GM21576 (cell line): ENCODE measurements at regions not wholly inside any gene's neighbourhood (a gene's known extent, or its start where the extent isn't known, plus 50 kb on each side); places are given as distances from the start of the nearest gene placed in this dataset.

ENCODE experiments used
- ATAC-seq: cut with Tn5 transposase; IDR thresholded peaks from one replicate; pipeline ENCODE4 v1.9.1; 2021; ENCODE audit warnings: mild to moderate bottlenecking, moderate library complexity; ENCODE audit not compliant: unreplicated experiment

DNA sequence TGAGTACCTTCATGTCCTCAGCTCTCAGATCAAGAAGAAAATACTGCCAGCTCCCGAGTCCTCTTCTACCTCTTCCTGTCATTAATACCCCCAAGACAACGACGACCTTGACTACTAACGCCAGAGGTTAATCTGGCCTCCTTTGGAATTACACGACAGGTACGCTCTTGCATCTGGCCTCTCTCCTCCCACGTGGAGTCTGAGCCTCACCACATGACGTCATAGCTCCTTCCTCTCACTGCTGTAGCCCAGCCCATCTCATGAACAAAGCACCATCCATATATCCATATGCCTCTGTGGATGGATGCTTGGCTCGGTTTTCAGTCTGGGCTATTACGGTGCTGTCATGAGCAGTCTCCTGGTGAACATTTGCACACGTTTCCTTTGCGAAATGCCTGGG is 110.2 kb upstream of the TNRC6C start:
- no peak for ATAC-seq

- ATAC-seq = no peak
These were observed 109.3 kb upstream of the TNRC6C start for GRCh38 chr17:77849239-77849638.

DNA sequence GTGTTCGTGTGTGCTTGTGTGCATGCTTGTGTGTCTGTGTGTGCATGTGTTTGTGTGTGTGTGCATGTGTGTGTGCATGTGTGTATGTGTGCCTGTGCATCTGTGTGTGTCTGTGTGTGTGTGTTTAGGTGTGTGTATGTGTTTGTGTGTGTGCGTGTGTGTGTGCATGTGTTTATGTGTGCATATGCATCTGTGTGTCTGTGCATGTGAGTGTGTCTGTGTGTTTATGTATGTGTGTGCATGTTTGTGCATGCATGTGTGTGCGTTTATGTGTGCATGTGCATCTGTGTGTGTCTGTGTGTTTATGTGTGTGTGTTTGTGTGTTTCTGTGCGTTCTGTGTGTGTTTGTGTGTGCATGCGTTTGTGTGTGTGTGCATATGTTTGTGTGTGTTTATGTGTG is 106.6 kb upstream of the TNRC6C start:
- no peak for ATAC-seq

- ATAC-seq = no peak
These were observed 105.8 kb upstream of the TNRC6C start for GRCh38 chr17:77852731-77853130.

GRCh38 chr17:77853191-77853977 is 105.1 kb upstream of the TNRC6C start:
- no peak for ATAC-seq

DNA sequence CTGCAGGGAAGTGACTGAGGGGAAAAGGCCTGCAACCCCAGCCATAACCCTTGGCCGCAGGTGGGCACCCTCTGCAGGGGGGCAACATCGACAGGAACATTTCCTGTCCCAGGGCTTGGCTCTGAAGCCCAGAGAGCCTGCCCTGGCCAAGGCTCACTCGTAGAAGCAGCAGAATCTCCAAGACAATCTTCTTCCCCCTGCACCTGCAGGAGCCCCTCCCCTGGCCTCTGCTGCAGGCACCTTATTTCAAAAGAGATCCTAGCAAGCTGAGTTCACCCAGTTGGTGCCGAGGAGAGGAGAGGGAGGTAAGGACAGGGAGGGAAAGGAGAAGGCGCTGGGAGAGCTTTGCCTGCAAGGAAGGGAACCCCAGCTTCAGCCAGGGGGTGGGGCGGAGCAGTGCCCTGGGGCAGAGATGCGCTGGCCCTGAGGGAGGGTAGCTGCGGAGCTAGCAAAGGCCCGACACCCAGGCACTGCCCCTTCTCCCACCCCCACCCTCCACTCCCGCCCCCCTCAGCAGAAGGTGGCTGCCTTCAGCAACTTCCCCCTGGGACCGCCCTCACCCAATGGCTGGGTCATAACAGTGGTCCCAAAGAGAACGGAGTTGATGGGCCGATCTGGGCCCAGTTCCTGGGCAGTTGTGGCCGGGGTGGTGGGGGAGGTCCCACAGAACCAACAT is 104.3 kb upstream of the TNRC6C start:
- ATAC-seq = no peak

GRCh38 chr17:77854759-77855745 is 103.5 kb upstream of the TNRC6C start:
- no peak for ATAC-seq

DNA sequence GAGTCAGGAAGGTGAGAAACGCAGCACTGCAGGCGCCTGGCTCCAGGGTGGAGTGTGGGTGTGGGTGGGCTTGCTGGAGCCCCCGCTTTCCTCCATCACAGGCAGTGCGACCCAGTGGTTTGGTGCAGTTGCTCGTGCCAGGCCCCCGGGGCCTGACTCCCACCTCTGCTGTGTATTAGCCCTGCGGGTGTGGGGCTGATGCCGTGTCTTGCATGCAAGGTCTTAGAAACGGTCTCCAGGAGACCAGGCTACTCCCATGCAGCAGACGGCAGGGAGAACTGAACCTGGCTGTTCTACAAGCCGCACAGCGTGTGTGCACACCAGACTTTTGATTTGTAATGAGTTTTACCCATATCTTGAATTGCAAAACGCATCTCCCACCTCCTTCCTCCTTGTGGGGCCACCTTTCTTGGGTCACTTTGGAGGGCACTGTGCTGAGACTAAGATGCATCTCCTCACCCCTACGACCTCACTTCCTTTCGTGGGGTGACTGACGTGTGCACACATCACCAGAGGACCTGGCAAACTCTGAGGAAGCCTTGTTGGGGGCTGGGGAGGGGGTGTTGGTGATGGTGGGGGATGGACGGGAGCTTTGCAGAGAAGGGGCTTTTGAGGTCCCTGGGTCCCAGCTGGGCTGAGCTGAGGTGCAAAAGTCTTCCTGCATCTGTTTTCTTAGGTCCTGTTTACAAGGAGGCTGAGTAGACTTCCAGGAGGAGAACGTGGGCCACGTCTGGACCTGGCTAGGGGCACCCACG is 101.8 kb upstream of the TNRC6C start:
- no peak for ATAC-seq

DNA sequence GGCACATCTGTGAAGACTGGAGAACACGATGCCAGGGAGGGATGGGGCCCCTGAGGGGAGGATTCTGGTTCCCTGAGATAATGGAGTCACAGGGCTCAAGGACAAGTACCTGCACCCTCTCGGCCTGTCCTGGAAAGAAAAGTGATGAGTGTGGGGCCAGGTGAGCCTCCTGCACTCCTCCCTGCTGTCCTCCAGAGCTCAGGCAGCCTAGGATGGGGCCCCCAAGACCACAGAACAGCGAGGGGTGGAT is 101.3 kb upstream of the TNRC6C start:
- ATAC-seq = no peak

DNA sequence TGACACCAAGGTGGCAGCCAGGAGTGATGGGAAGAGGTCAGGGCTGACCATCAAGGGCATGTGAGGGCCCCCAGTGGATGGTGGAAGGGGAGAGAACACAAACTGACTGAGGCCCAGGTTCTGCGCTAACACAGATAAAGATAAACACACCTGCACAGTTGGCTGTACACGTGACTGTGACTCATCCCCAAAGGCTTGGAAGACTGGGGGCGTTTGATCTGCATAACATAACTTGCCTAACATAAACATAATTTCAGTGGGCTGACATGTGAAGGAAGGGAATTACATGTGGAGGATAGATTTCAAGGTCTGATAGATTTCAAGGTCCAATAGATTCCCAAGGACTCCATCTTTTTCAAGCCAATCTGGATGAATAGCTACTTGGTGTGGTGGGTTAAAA is 100.9 kb upstream of the TNRC6C start:
- no peak for ATAC-seq

GRCh38 chr17:77858291-77859034 is 100.0 kb upstream of the TNRC6C start:
- ATAC-seq = no peak

- ATAC-seq = no peak
These were observed 99.3 kb upstream of the TNRC6C start for GRCh38 chr17:77859035-77859810.

DNA sequence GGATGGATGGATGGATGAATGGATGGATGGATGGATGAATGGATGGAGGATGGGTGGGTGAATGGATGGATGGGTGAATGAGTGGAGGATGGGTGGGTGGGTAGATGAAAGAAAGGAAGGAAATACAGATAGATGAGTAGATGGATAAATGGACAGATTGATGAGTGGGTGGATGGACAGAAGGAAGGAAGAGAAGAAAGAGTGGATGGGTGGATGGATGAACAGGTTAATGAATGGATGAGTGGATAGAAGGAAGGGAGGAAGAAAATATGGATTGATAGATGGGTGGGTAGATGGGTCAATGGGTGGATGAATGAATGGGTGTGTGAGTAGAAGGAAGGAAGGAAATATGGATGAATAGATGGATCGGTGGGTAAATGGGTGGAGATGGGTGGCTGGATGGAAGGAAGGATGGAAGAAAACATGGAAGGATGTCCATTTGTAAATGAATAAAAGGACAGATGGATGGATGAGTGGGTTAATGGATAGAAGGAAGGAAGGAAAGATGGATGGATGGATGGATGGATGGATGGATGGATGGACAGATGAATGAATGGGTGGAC is 97.3 kb upstream of the TNRC6C start:
- ATAC-seq = no peak

GRCh38 chr17:77861981-77862645 is 96.4 kb upstream of the TNRC6C start:
- no peak for ATAC-seq

- ATAC-seq = no peak
These were observed 95.4 kb upstream of the TNRC6C start for GRCh38 chr17:77862890-77863813.

DNA sequence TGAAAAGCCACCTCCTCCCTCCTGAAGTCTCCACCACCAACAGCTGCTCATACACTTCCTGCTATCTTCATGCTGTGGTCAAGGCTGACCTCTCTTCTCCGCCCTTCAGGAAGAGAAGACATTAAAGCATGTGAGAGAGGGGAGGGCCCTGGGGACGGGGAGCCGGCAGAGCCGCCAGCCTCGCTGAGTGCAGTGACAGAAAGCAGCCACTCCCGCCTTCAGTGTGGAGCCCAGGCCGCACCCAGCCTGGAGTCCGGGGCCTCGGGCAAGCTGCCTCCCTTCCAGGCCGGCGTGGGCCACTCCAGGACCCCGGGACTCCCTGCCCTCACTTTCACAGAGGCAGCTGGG is 94.7 kb upstream of the TNRC6C start:
- ATAC-seq = no peak

DNA sequence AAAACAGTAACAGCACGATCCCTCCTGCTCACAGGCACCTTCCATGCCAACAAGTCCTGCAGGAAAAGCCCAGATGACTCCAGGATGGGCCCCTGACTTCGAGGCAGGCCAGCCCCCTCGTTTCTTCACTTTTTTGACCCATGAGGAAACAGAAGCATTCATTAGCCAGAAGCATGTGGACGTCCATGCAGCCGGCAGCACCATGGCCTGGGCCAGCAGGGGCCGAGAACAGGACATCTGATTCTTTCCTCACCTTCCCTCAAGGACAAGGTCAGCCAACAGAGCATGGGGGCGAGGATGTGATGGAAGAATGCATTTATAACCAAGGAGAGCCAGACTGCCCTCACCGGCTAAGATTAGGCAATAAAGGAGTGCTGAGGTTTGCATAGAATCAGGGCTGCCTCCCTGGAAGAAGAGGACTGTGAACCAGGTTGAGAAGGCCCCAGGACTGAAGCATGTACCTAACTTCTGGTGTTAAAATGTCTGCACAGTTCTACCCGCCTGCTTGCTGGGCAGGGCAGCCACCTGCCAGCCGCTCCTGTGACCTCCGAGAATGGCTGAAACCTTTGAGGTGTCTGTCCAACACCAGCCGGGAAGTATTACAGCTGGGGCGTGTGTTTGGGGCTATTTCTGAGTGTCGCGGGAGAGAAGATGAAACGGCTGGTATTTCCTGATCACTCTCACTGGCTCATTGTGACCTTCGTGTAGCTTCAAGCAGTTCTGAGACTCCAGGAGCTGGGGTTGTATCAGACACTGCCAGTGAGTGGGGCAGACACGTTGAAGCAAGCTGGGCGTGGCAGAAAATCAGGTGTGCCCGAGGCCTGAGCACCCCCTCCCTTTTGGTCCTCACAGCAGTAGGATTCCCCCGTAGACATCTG is 94.0 kb upstream of the TNRC6C start:
- ATAC-seq = no peak
